NCI-H526 (cell line): ENCODE measurements at regions not wholly inside any gene's neighbourhood (a gene's known extent, or its start where the extent isn't known, plus 50 kb on each side); places are given as distances from the start of the nearest gene placed in this dataset.

Experiments used
- DNase-seq, 2 experiments: peaks; one replicate each; lab custom pipeline; 2025; lab: John Stamatoyannopoulos, UW

DNA sequence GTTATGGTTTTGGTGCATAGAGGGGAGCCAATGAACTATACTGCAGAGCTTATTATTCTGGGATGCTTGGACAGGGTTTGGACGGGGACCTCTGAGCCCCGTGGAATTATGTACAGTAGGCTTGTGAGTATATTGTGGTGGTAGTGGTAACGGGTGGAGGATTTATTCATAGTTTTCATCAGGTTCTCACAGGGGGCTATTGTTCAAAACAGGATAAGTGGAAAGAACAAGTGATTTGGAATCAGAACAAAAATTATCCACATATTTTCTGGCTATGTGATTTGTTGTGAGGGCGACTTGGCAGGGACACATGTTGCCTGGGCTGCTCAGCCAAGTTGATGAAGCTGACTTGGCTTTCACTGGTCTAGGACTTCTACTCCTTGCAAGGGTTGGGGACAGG lies 64.6 kb upstream of the ELOVL5 start:
- DNase-seq: no peak

- no peak for DNase-seq
Observed at GRCh38 chr6:53412751-53413150, 64.0 kb upstream of the ELOVL5 start.

- DNase-seq: no peak
Observed at GRCh38 chr6:53412021-53412715, 63.4 kb upstream of the ELOVL5 start.

GRCh38 chr6:53411451-53411850 lies 62.7 kb upstream of the ELOVL5 start:
- peak in 1 of 2 experiments; percentile 8 for DNase-seq

GRCh38 chr6:53410508-53411258 lies 61.9 kb upstream of the ELOVL5 start:
- DNase-seq: peak in 1 of 2 experiments; percentile 17

- DNase-seq: no peak
Observed at GRCh38 chr6:53408826-53409225, 60.1 kb upstream of the ELOVL5 start.

DNA sequence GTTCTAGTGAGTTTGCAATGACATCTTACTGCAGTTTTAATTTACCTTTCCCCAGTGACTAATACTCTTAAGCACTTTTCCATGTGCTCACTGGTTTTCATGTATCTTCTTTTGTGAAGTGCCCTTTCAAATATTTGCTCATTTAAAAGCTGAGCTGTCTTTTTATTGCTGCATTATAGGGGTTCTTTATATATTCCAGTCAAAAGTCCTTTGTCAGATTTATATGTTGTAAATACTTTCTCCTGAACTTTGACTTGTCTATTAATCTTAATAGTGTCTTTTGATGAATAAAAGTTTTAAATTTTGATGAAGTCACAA lies 50.2 kb upstream of the ELOVL5 start:
- DNase-seq: no peak

- DNase-seq: no peak
Observed at GRCh38 chr6:53398247-53399026, 49.7 kb upstream of the ELOVL5 start.
